Progenitor cell of endocrine pancreas (in vitro differentiated cells): ENCODE measurements at regions not wholly inside any gene's neighbourhood (a gene's known extent, or its start where the extent isn't known, plus 50 kb on each side); places are given as distances from the start of the nearest gene placed in this dataset.
"Not testable (repeated sequence)": the region's sequence is repeated elsewhere in the genome, so short reads cannot be mapped to it uniquely, and the experiment has no call there.

ENCODE experiments used
- DNase-seq: peaks from one replicate; pipeline ENCODE4 v3.0.0; 2021; ENCODE audit warnings: low spot score; ENCODE audit not compliant: unreplicated experiment
- H3K27ac Mint-ChIP-seq: 2 replicates; pipeline ENCODE4 v1.8.0; 2021; ENCODE audit warnings: mild to moderate bottlenecking, moderate library complexity, mixed read lengths
- H3K27me3 Mint-ChIP-seq: 2 replicates; pipeline ENCODE4 v1.8.0; 2021; ENCODE audit warnings: mixed read lengths
- H3K36me3 Mint-ChIP-seq: 2 replicates; pipeline ENCODE4 v1.8.0; 2022; ENCODE audit warnings: mixed read lengths; ENCODE audit not compliant: insufficient read depth
- H3K4me1 Mint-ChIP-seq: 2 replicates; pipeline ENCODE4 v1.8.0; 2021; ENCODE audit warnings: low read depth, mixed read lengths
- H3K4me3 Mint-ChIP-seq: 2 replicates; pipeline ENCODE4 v1.8.0; 2021; ENCODE audit warnings: low read depth, mild to moderate bottlenecking, moderate library complexity, mixed read lengths
- H3K9me3 Mint-ChIP-seq: 2 replicates; pipeline ENCODE4 v1.8.0; 2021; ENCODE audit warnings: low read depth, mixed read lengths
- TF ChIP-seq, protein P1 (sequence below): fragments of 200-600 bp; sonication (generic); IDR thresholded peaks from one replicate; pipeline ENCODE4 v1.5.0; 2021; ENCODE audit warnings: antibody characterized with exemption, mild to moderate bottlenecking; ENCODE audit not compliant: unreplicated experiment

DNA sequence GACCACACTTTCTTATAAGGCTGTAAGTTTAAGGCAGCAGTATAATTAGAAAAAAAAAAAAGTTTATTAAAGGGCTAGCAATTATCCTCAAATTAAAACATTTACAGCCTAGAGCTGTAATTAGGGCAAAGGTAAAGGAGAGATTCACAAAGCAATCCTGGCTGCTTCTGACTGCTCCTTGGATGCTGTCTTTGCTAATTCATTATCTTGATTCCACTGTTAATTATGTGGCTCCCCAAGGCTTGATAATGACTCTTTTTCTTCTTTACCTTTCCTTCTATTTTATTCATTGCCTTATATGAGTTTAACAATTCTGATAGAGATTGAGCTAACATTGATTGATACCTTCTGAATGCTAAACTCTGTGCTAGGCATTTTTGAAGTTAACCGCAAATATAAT is 476.5 kb downstream of the DTWD2 start:
- Mint-ChIP-seq H3K27me3 (no peaks in the 10 kb centered on the region), H3K36me3 (no peaks in the 10 kb centered on the region), H3K27ac (no peak overlapping the region), H3K4me3 (no peak overlapping the region), H3K4me1 (no peaks in the 10 kb centered on the region), H3K9me3 (no peaks in the 10 kb centered on the region)
- DNase-seq: no peak
- TF ChIP-seq, protein P1, sequence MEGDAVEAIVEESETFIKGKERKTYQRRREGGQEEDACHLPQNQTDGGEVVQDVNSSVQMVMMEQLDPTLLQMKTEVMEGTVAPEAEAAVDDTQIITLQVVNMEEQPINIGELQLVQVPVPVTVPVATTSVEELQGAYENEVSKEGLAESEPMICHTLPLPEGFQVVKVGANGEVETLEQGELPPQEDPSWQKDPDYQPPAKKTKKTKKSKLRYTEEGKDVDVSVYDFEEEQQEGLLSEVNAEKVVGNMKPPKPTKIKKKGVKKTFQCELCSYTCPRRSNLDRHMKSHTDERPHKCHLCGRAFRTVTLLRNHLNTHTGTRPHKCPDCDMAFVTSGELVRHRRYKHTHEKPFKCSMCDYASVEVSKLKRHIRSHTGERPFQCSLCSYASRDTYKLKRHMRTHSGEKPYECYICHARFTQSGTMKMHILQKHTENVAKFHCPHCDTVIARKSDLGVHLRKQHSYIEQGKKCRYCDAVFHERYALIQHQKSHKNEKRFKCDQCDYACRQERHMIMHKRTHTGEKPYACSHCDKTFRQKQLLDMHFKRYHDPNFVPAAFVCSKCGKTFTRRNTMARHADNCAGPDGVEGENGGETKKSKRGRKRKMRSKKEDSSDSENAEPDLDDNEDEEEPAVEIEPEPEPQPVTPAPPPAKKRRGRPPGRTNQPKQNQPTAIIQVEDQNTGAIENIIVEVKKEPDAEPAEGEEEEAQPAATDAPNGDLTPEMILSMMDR: no peak

DNA sequence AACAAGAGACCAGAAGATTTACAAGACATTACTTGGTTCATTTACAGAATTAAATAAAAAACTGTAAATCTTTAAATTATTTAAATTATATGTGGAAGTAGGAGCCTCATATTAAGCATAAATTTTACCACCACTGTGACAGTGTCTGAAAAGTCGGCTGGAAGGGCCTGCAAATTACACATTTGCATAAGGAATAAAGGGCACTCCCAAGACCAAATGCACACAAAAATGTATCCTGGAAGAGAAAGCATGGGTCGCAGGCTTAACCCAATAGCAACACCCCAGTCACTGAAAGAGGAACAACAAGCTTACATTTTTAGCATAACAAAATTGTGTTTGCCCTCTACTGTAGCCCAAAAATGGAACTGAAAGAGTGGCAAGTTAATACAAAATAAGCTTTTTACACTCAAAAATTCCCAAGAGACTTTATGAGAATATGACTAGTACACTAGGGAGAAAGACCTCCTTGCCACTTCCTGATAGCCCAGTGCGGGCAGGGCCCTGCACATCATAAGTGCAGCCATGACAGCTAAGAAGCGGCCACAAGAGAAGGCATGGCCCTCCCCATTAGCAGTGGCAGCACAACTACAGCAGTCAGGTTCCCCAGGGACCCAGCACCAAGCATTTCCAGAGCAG is 482.0 kb downstream of the DTWD2 start:
- H3K36me3 Mint-ChIP-seq: no peaks in the 10 kb centered on the region
- DNase-seq: no peak
- TF ChIP-seq, protein P1: no peak
- no peaks in the 10 kb centered on the region for H3K27me3 Mint-ChIP-seq
- H3K4me1 Mint-ChIP-seq: no peaks in the 10 kb centered on the region
- no peak overlapping the region for H3K4me3 Mint-ChIP-seq
- H3K9me3 Mint-ChIP-seq: peaks cover 21% of the 10 kb centered on the region
- no peak overlapping the region for H3K27ac Mint-ChIP-seq

DNA sequence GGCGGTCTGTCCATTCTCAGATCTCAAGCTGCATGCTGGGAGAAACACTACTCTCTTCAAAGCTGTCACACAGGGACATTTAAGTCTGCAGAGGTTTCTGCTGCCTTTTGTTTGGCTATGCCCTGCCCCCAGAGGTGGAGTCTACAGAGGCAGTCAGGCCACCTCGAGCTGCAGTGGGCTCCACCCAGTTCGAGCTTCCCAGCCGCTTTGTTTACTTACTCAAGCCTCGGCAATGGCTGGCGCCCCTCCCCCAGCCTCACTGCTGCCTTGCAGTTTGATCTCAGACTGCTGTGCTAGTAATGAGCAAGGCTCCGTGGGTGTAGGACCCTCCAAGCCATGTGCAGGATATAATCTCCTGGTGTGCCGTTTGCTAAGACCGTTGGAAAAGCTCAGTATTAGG is 486.1 kb downstream of the DTWD2 start:
- H3K27me3 Mint-ChIP-seq: not testable (repeated sequence)

DNA sequence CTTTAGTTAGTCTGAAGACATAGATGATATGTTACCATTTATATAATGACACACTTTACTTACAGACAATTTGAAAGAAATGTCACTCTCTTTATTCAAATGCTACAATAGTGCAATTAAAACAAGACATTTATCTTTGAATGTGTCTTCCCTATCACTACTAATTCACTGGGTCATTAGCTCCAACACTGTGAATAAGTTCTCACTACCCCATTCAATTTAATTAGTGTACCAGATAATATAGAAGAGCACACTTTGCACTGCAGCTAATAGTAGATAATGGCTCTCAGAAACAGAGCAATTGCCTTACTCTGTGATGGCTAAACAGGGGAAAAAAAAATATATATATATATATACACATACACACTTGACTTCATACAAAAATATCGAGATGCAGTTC is 497.0 kb downstream of the DTWD2 start:
- Mint-ChIP-seq H3K27ac (no peak overlapping the region), H3K9me3 (no peaks in the 10 kb centered on the region), H3K4me1 (no peaks in the 10 kb centered on the region), H3K36me3 (no peaks in the 10 kb centered on the region), H3K27me3 (no peaks in the 10 kb centered on the region), H3K4me3 (no peak overlapping the region)
- no peak for DNase-seq
- TF ChIP-seq, protein P1: no peak

More for the DNA sequence above, 486.1 kb downstream of the DTWD2 start:
- H3K36me3 Mint-ChIP-seq, DNase-seq, H3K27ac Mint-ChIP-seq, H3K4me1 Mint-ChIP-seq, H3K4me3 Mint-ChIP-seq: not testable (repeated sequence)
- peaks cover 23% of the 10 kb centered on the region for H3K9me3 Mint-ChIP-seq

DNA sequence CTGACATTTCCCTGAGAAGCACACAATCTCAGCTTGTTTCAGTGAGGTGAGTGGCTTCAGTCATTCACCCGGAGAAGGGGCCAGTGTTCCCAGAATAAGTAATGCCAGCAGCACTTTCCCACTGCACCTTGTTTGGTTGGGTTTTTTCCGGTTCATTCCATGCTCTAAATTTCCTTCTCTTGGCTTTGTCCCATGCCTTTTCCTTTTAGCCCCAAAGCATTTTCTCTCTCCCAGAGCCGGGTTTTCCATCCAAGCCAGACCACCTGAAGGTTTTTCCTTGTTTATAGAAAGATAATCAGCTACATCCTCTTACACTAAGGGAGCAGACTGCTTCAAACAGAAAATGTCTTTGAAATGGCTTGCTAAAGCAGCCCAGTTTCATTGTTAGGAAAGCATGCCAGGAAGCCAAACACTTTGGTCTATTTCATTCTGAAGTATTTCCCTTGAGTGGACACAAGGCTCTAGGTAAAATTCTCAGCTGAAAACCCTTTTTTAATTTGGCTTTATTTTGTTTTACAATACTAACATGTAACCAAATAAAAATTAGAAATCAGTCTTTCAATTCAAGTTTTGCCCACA is 501.6 kb downstream of the DTWD2 start:
- Mint-ChIP-seq H3K27ac (no peak overlapping the region), H3K4me1 (no peaks in the 10 kb centered on the region), H3K9me3 (peaks cover 5% of the 10 kb centered on the region), H3K27me3 (no peaks in the 10 kb centered on the region), H3K4me3 (no peak overlapping the region), H3K36me3 (no peaks in the 10 kb centered on the region)
- TF ChIP-seq, protein P1: no peak
- no peak for DNase-seq

DNA sequence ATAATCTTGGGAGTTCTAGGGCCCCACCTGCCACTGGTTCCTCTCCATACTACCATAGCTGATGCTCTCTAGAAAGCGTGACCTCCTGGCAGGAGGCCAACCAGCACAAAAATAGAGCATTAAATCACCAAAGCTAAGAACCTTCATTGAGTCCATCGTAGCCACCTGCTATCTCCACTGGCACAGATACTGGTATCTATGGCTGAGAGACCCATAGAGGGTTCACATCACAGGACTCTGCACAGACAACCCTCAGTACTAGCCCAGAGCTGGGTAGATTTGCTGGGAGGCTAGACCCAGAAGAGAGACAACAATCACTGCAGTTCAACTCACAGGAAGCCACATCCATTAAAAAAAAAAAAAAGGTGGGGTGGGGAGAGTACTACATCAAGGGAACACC is 509.1 kb downstream of the DTWD2 start:
- Mint-ChIP-seq H3K27ac (no peak overlapping the region), H3K36me3 (no peaks in the 10 kb centered on the region), H3K4me3 (no peak overlapping the region), H3K4me1 (no peaks in the 10 kb centered on the region), H3K27me3 (no peaks in the 10 kb centered on the region), H3K9me3 (peaks cover 18% of the 10 kb centered on the region)
- TF ChIP-seq, protein P1: no peak
- no peak for DNase-seq
